ENCODE measurements at regions not wholly inside any gene's neighbourhood (a gene's known extent, or its start where the extent isn't known, plus 50 kb on each side); places are given as distances from the start of the nearest gene placed in this dataset.
"Not testable (repeated sequence)": the region's sequence is repeated elsewhere in the genome, so short reads cannot be mapped to it uniquely, and the experiment has no call there.

GRCh38 chr4:75422998-75423397 lies 91.2 kb downstream of the RCHY1 start:
- no peak for DNase-seq

- no peak for DNase-seq
Measured at GRCh38 chr4:75412746-75413145, 101.5 kb downstream of the RCHY1 start.

GRCh38 chr4:75398501-75398900 lies 115.7 kb downstream of the RCHY1 start:
- DNase-seq, result no peak

GRCh38 chr4:75391489-75392166 lies 122.6 kb downstream of the RCHY1 start:
- DNase-seq, result no peak

GRCh38 chr4:75386426-75386825 lies 127.8 kb downstream of the RCHY1 start:
- not testable (repeated sequence) for DNase-seq

DNA sequence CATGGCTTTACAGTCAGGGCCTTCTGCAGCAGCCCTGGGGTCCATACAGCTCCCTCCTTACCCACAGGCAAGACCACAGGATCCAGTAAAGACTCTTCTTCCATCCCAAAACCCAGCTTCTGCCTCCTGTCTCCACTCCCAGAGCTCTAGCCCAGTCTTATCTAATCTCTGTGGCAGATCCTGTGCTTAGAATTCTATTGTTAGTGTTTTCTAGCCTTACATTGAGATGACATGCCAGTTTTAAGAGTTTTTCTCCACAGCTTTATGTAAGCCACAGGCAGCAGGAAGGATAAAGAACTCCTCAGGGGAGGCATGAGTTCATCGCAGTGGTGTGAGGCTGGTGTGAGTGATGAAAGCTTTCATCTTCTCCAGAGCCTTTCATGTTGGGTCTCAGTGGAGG lies 129.1 kb downstream of the RCHY1 start:
- no peak for DNase-seq

- DNase-seq, result no peak
Measured at GRCh38 chr4:75376543-75376942, 137.7 kb downstream of the RCHY1 start.

- DNase-seq, result no peak
Measured at GRCh38 chr4:75371915-75372314, 142.3 kb downstream of the RCHY1 start.

- DNase-seq, result peak; percentile 17
Measured at GRCh38 chr4:75370576-75370975, 143.6 kb downstream of the RCHY1 start.

GRCh38 chr4:75345423-75345822 lies 168.8 kb downstream of the RCHY1 start:
- no peak for DNase-seq

- DNase-seq, result no peak
Measured at GRCh38 chr4:75344915-75345314, 169.3 kb downstream of the RCHY1 start.

DNA sequence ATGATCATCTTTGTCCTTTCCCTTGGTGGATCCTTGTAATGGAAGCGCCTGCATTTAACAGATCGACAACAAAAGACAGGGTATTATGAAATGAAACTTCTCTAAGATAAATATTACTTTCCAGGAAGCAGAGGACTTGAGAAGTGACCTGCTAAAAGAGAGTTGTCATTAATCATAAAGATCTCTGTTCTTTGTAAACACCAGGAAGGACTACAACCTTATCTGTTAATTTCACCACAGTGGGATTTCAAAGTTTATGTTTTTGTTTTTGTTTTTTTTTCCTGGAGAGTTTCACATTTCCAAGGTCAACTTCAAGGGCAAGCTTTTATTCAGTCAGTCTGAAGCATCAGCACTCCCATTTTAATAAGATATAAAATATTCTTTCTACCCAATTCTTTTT lies 170.9 kb downstream of the RCHY1 start:
- DNase-seq, result no peak

DNA sequence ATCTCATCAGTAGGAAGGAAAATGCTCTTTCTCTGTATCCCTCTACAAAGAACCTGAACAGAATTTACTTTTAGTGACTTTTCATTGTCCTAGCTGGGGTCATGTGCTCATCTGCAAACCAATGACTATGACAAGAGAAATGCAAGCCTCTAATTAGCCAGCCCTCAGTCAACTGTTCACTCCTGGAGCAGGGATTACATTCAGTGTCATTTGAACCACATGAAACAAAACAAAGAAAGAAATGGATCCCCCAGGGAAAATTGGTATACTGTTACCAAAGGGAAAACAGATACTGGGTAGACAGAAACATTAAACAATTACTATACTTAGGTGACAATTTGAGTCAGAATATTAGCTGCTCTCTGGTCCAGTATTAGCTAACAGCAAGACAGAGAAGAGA lies 173.6 kb downstream of the RCHY1 start:
- no peak for DNase-seq

- no peak for DNase-seq
Measured at GRCh38 chr4:75338352-75338880, 175.8 kb downstream of the RCHY1 start.

GRCh38 chr4:75327804-75328512 lies 186.2 kb downstream of the RCHY1 start:
- no peak for DNase-seq

DNA sequence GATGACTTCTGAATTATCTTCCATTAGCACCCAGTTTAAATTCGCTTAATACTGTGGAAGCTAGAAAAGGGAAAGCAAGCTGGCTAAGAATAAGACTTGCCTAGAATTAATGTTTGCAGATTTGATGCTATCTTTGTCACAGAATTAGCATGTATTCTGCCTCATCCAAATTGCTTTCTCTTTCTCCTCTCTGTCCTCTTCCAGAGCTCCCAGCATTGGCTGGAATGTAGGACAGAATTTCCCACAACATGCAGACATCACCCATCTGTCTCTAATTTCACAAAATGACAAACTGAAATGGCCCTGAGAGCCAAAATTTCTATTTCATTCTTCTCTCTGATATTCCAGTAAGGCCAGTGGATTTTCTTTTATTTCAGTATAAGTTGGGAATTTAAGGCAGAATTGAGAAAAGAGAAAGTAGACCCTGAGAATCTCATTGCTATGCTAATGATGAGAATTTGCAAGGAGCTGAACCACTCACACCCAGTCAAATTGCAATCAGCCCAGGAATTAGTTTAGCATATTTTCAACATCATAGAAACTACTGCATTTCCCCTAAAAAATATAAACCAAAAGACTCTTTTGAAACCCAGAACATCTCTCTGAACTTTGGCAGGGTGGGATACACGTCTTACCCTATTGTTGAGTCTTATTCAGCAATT lies 188.8 kb downstream of the RCHY1 start:
- DNase-seq, result no peak

- no peak for DNase-seq
Measured at GRCh38 chr4:75321484-75321883, 192.7 kb downstream of the RCHY1 start.

DNA sequence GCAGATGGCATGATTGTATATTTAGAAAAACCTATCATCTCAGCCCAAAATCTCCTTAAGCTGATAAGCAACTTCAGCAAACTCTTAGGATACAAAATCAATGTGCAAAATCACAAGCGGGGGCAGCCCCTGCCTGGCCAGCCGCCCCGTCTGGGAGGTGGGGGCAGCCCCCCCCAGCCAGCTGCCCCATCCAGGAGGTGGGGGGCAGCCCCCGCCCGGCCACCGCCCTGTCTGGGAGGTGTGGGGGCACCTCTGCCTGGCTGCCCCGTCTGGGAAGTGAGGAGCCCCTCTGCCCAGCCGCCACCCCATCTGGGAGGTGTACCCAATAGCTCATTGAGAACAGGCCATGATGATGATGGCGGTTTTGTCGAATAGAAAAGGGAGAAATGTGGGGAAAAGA lies 196.6 kb downstream of the RCHY1 start:
- not testable (repeated sequence) for DNase-seq

- no peak for DNase-seq
Measured at GRCh38 chr4:75308049-75308448, 206.2 kb downstream of the RCHY1 start.

DNA sequence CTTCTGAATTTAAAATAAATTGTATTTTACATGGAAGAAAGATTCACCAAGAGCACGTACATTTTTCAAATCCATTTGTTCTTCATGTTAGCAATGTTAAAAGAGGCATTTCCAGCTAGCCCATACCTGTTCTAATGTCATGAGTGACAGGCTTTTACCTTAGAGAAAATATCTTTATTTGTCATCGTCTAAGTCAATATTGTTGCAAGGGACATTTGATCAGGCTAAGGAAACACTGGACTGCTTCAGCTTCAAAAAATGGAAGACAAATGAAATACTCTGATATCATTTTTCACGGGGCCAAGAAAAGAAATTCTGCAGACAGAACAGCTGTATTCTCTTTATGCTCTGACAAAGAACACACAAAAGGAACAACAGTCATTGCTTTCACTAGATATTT lies 207.7 kb downstream of the RCHY1 start:
- no peak for DNase-seq

- no peak for DNase-seq
Measured at GRCh38 chr4:75302648-75303047, 211.6 kb downstream of the RCHY1 start.

- peak; percentile 94 for DNase-seq
Measured at GRCh38 chr4:75289914-75290582, 224.2 kb downstream of the RCHY1 start.
